Testis (tissue), 2 donors: ENCODE measurements at regions not wholly inside any gene's neighbourhood (a gene's known extent, or its start where the extent isn't known, plus 50 kb on each side); places are given as distances from the start of the nearest gene placed in this dataset.
A peak's percentile ranks its signal among the peaks of the same experiment; 100 is the strongest.

Experiments used
- CTCF ChIP-seq, 3 experiments: fragments of 450-650 bp in 2 of 3; fragments of 200-600 bp in 1 of 3; sonication (generic) in 1 of 3; IDR thresholded peaks; one replicate each; pipeline ENCODE4 v1.5.1; 2016 to 2019; ENCODE audit warnings: antibody characterized with exemption in 3 of 3, mild to moderate bottlenecking in 2 of 3, moderate library complexity in 1 of 3
- POLR2A ChIP-seq: fragments of 450-650 bp; IDR thresholded peaks from one replicate; pipeline ENCODE4 v1.6.1; 2017; ENCODE audit warnings: antibody characterized with exemption, mild to moderate bottlenecking, moderate library complexity

GRCh38 chr6:23176883-23177282, 607.5 kb downstream of the HDGFL1 start:
- TF ChIP-seq CTCF (IDR thresholded peaks at IDR 0.05), result peak in 1 of 3 experiments; percentile 18
- TF ChIP-seq POLR2A, result no peak
